ENCODE measurements at regions not wholly inside any gene's neighbourhood (a gene's known extent, or its start where the extent isn't known, plus 50 kb on each side); places are given as distances from the start of the nearest gene placed in this dataset.

- TF ChIP-seq, protein P1, sequence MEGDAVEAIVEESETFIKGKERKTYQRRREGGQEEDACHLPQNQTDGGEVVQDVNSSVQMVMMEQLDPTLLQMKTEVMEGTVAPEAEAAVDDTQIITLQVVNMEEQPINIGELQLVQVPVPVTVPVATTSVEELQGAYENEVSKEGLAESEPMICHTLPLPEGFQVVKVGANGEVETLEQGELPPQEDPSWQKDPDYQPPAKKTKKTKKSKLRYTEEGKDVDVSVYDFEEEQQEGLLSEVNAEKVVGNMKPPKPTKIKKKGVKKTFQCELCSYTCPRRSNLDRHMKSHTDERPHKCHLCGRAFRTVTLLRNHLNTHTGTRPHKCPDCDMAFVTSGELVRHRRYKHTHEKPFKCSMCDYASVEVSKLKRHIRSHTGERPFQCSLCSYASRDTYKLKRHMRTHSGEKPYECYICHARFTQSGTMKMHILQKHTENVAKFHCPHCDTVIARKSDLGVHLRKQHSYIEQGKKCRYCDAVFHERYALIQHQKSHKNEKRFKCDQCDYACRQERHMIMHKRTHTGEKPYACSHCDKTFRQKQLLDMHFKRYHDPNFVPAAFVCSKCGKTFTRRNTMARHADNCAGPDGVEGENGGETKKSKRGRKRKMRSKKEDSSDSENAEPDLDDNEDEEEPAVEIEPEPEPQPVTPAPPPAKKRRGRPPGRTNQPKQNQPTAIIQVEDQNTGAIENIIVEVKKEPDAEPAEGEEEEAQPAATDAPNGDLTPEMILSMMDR (IDR thresholded peaks at IDR 0.05): no peak
- no peak for TF ChIP-seq POLR2A (IDR thresholded peaks at IDR 0.05)
Observed at GRCh38 chr12:28955931-28956330, 193.1 kb upstream of the FAR2 start.

Data from right lobe of liver (tissue), 4 donors.